Smooth muscle cell (in vitro differentiated cells): ENCODE measurements at regions not wholly inside any gene's neighbourhood (a gene's known extent, or its start where the extent isn't known, plus 50 kb on each side); places are given as distances from the start of the nearest gene placed in this dataset.
A peak's percentile ranks its signal among the peaks of the same experiment; 100 is the strongest.

ENCODE experiments used
- DNase-seq: peaks from one replicate; lab custom pipeline; 2025; ENCODE audit not compliant: unreplicated experiment; lab: John Stamatoyannopoulos, UW
- H2AFZ ChIP-seq: fragments of 200-600 bp; sonication (generic); 2 replicates; pipeline ENCODE4 v1.6.0; 2016; ENCODE audit warnings: antibody characterized with exemption, low read depth, mild to moderate bottlenecking
- H3F3A ChIP-seq: fragments of 200-600 bp; sonication (generic); 2 replicates; pipeline ENCODE4 v1.6.0; 2017; ENCODE audit warnings: antibody characterized with exemption, low read depth
- H3K27ac ChIP-seq: fragments of 200-600 bp; sonication (generic); 2 replicates; pipeline ENCODE4 v1.5.1; 2016; ENCODE audit warnings: low read depth, mild to moderate bottlenecking
- H3K27me3 ChIP-seq: fragments of 200-600 bp; sonication (generic); 2 replicates; pipeline ENCODE4 v1.6.1; 2016; ENCODE audit warnings: low read depth, mild to moderate bottlenecking
- H3K36me3 ChIP-seq: fragments of 200-600 bp; sonication (generic); 2 replicates; pipeline ENCODE4 v1.5.1; 2016; ENCODE audit warnings: low read depth
- H3K4me1 ChIP-seq: fragments of 200-600 bp; sonication (generic); 2 replicates; pipeline ENCODE4 v1.5.1; 2016; ENCODE audit warnings: low read depth
- H3K4me2 ChIP-seq: fragments of 200-600 bp; sonication (generic); 2 replicates; pipeline ENCODE4 v1.6.0; 2016; ENCODE audit warnings: mild to moderate bottlenecking
- H3K4me3 ChIP-seq: fragments of 200-600 bp; sonication (generic); 2 replicates; pipeline ENCODE4 v1.5.1; 2016; ENCODE audit warnings: mild to moderate bottlenecking
- H3K79me2 ChIP-seq: fragments of 200-600 bp; sonication (generic); 2 replicates; pipeline ENCODE4 v1.6.0; 2016; ENCODE audit warnings: low read depth, mild to moderate bottlenecking
- H3K9ac ChIP-seq: fragments of 200-600 bp; sonication (generic); 2 replicates; pipeline ENCODE4 v1.6.0; 2016; ENCODE audit warnings: low read depth
- H3K9me3 ChIP-seq: fragments of 200-600 bp; sonication (generic); replicated peaks from 2 replicates; pipeline ENCODE4 v1.5.1; 2016; ENCODE audit warnings: low read depth
- H4K20me1 ChIP-seq: fragments of 200-600 bp; sonication (generic); 2 replicates; pipeline ENCODE4 v1.6.0; 2016; ENCODE audit warnings: low read depth
- CTCF ChIP-seq: fragments of 200-600 bp; sonication (generic); IDR thresholded peaks from 2 replicates; pipeline ENCODE4 v1.5.1; 2017; ENCODE audit warnings: borderline replicate concordance, mild to moderate bottlenecking, antibody characterized with exemption; ENCODE audit not compliant: insufficient read depth, poor library complexity, severe bottlenecking
- WGBS: methylation state at CpG from one replicate; pipeline ENCODE4 v1.1.7; 2016; ENCODE audit warnings: low lambda C conversion rate; 5-methylcytosine and 5-hydroxymethylcytosine counted together

GRCh38 chr2:204203704-204204103, 267.1 kb downstream of the ICOS start:
- Histone ChIP-seq H3K27me3 (no peaks in the 10 kb centered on the region), H3K4me2 (no peak overlapping the region), H3K9me3 (no peaks in the 10 kb centered on the region), H3K27ac (no peak overlapping the region), H3K9ac (no peak overlapping the region), H3K4me1 (peaks cover 6% of the 10 kb centered on the region), H3K36me3 (no peaks in the 10 kb centered on the region), H3K4me3 (no peak overlapping the region), H3F3A (no peaks in the 10 kb centered on the region), H4K20me1 (no peaks in the 10 kb centered on the region), H2AFZ (no peak overlapping the region), H3K79me2 (no peaks in the 10 kb centered on the region)
- TF ChIP-seq CTCF = no peak
- DNase-seq = no peak
- WGBS = 91% methylated on average over 4 of the region's 4 CpGs

GRCh38 chr2:204205082-204205481, 268.5 kb downstream of the ICOS start:
- H3K9ac ChIP-seq = no peak overlapping the region
- no peaks in the 10 kb centered on the region for H3K9me3 ChIP-seq
- H4K20me1 ChIP-seq = no peaks in the 10 kb centered on the region
- no peak for DNase-seq
- H3K4me3 ChIP-seq = no peak overlapping the region
- no peak for TF ChIP-seq CTCF
- H3K4me2 ChIP-seq = peak overlapping the region; percentile 60
- peak overlapping the region; percentile 55 for H2AFZ ChIP-seq
- H3K27ac ChIP-seq = no peak overlapping the region
- whole genome bisulfite sequencing = 54% methylated on average over 6 of the region's 6 CpGs
- peaks cover 6% of the 10 kb centered on the region for H3K4me1 ChIP-seq
- H3F3A ChIP-seq = no peaks in the 10 kb centered on the region
- no peaks in the 10 kb centered on the region for H3K27me3 ChIP-seq
- no peaks in the 10 kb centered on the region for H3K79me2 ChIP-seq
- H3K36me3 ChIP-seq = no peaks in the 10 kb centered on the region

- TF ChIP-seq CTCF = no peak
- Histone ChIP-seq H3K4me1 (peaks cover 6% of the 10 kb centered on the region), H3F3A (no peaks in the 10 kb centered on the region), H3K9me3 (no peaks in the 10 kb centered on the region), H4K20me1 (no peaks in the 10 kb centered on the region), H3K27ac (no peak overlapping the region), H3K4me3 (no peak overlapping the region), H3K27me3 (no peaks in the 10 kb centered on the region), H3K79me2 (no peaks in the 10 kb centered on the region), H2AFZ (peak overlapping the region; percentile 55), H3K36me3 (no peaks in the 10 kb centered on the region), H3K4me2 (peak overlapping the region; percentile 60), H3K9ac (no peak overlapping the region)
- WGBS = 4% methylated on average over 7 of the region's 7 CpGs
- no peak for DNase-seq
These were observed 269.0 kb downstream of the ICOS start for GRCh38 chr2:204205538-204205937.

GRCh38 chr2:204207866-204208265, 271.3 kb downstream of the ICOS start:
- no peaks in the 10 kb centered on the region for H3K9me3 ChIP-seq
- H3K4me1 ChIP-seq = peaks cover 6% of the 10 kb centered on the region
- no peaks in the 10 kb centered on the region for H3K36me3 ChIP-seq
- H3K27ac ChIP-seq = no peak overlapping the region
- TF ChIP-seq CTCF = no peak
- DNase-seq = no peak
- H3K9ac ChIP-seq = no peak overlapping the region
- H2AFZ ChIP-seq = no peak overlapping the region
- H3K79me2 ChIP-seq = no peaks in the 10 kb centered on the region
- no peaks in the 10 kb centered on the region for H4K20me1 ChIP-seq
- H3K4me2 ChIP-seq = no peak overlapping the region
- 95% methylated on average over 1 of the region's 1 CpG for WGBS
- no peak overlapping the region for H3K4me3 ChIP-seq
- no peaks in the 10 kb centered on the region for H3K27me3 ChIP-seq
- no peaks in the 10 kb centered on the region for H3F3A ChIP-seq
